Neural cell (in vitro differentiated cells): ENCODE measurements at regions not wholly inside any gene's neighbourhood (a gene's known extent, or its start where the extent isn't known, plus 50 kb on each side); places are given as distances from the start of the nearest gene placed in this dataset.

Experiments used
- CTCF ChIP-seq: fragments of 450-650 bp; IDR thresholded peaks from 2 replicates; pipeline ENCODE4 v1.5.1; 2014; ENCODE audit warnings: antibody characterized with exemption, mild to moderate bottlenecking, moderate library complexity; ENCODE audit not compliant: poor library complexity, severe bottlenecking
- EP300 ChIP-seq: fragments of 450-650 bp; conservative IDR thresholded peaks from 2 replicates; pipeline ENCODE4 v1.6.1; 2014; ENCODE audit warnings: antibody characterized with exemption, mild to moderate bottlenecking, moderate library complexity; ENCODE audit not compliant: poor library complexity, severe bottlenecking
- EZH2 ChIP-seq: fragments of 200-600, 300-800 bp; shearing (Covaris generic), sonication (generic); IDR thresholded peaks from 2 replicates; pipeline ENCODE4 v1.6.1; 2014; ENCODE audit warnings: antibody characterized with exemption, low read length, borderline replicate concordance, mild to moderate bottlenecking; ENCODE audit not compliant: insufficient read depth, poor library complexity, severe bottlenecking
- MXI1 ChIP-seq: fragments of 450-650 bp; conservative IDR thresholded peaks from 2 replicates; pipeline ENCODE4 v1.6.1; 2014; ENCODE audit warnings: antibody characterized with exemption, mild to moderate bottlenecking; ENCODE audit not compliant: poor library complexity, severe bottlenecking
- POLR2AphosphoS5 ChIP-seq: IDR thresholded peaks from 2 replicates; pipeline ENCODE4 v1.6.1; 2012
- RAD21 ChIP-seq: fragments of 450-650 bp; conservative IDR thresholded peaks from 2 replicates; pipeline ENCODE4 v1.6.1; 2014; ENCODE audit warnings: antibody characterized with exemption, mild to moderate bottlenecking, moderate library complexity
- REST ChIP-seq: IDR thresholded peaks from 2 replicates; pipeline ENCODE4 v1.6.1; 2012; ENCODE audit warnings: borderline replicate concordance

- TF ChIP-seq CTCF (no peak), MXI1 (no peak), EP300 (no peak), POLR2AphosphoS5 (no peak), REST (no peak), RAD21 (no peak), EZH2 (no peak)
Observed at GRCh38 chr9:18051638-18052037, 422.3 kb upstream of the ADAMTSL1 start.
